ENCODE measurements at regions not wholly inside any gene's neighbourhood (a gene's known extent, or its start where the extent isn't known, plus 50 kb on each side); places are given as distances from the start of the nearest gene placed in this dataset.

DNA sequence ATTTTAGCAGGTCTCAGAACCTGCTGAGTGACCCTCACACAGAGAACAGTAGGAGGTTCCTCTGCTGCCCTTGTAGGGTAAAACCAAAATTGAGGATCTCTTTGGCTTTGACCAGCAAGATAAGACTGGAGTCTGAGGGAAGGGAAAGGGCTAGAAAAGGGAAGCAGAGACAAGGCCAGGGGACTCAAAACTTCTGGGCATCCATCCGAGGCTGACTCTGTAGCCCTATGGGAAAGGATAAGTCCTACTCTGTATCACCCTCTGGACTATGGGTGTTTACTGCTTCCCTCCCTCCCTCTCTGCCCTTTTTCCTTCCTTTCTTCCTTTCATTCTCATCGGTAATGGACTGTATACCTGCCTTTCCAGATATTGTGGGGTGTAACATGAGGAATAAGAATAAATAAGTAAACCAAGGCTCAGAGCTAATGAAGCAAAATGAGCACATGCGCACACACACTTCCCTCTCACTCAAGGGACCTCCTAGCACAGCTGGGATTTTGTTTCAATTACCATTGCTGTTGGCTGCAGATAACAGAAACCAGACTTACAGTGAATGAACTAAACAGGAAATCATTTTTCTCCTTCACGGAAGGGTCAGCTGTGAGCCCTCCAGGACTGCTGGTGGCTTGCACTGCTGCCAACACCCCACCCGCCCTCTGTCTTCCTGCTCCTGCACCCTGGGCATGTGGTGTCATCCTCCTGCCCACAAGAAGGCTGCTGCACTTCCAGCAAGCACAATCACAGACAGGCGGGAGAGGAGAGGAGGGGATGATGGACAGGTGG is 404.4 kb upstream of the CCDC196 start:
- no peaks in the 10 kb centered on the region for H3K4me1 Mint-ChIP-seq (ENCODE audit: low read depth)
- no peak for DNase-seq (ENCODE audit: low spot score)

DNA sequence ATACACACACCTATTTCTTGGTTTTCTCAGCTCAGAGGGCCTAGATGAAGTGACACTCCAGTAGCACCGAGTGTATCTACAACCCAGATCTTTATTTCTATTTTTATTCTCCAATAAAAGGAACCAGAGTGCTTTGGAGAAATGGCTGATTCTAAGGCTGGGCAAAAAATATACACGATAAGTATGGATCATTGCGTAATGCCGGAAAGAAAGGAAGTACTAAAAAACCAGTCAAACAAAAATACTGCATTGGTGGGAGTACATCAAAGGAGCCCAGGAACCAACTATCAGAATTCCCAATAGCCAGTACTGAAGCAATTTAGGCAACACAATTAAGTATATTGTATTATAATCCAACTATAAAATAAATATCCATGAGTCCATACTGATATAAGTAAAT is 400.9 kb upstream of the CCDC196 start:
- no peak for DNase-seq (ENCODE audit: low spot score)
- Mint-ChIP-seq H3K9me3 (no peaks in the 10 kb centered on the region), H3K36me3 (ENCODE audit: low read depth) (no peaks in the 10 kb centered on the region), H3K27ac (no peak overlapping the region), H3K27me3 (ENCODE audit: low read depth) (peaks cover 21% of the 10 kb centered on the region), H3K4me3 (no peak overlapping the region), H3K4me1 (ENCODE audit: low read depth) (no peaks in the 10 kb centered on the region)

More for the DNA sequence above, 404.4 kb upstream of the CCDC196 start:
- Mint-ChIP-seq H3K9me3 (no peaks in the 10 kb centered on the region), H3K36me3 (ENCODE audit: low read depth) (no peaks in the 10 kb centered on the region), H3K27me3 (ENCODE audit: low read depth) (peaks cover 27% of the 10 kb centered on the region), H3K4me3 (no peak overlapping the region), H3K27ac (no peak overlapping the region)

DNA sequence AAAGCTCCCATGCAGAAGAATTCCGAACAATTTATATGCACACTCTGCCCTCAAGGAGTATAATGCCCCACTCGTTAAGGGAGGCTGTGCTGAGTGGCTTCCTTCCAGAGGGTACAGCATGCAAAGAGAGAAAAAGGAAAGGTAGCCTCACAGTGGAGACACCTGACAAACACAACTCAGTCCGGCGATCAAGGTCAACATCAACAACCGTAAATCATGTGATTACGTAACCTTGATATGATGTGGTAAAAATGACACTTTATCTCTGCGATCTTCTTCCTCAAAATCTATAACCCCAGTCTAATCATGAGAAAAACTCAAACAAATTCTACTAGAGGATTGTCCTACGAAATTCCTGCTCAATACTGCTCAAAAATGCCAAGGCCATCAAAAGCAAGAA is 400.5 kb upstream of the CCDC196 start:
- H3K9me3 Mint-ChIP-seq: no peaks in the 10 kb centered on the region
- H3K36me3 Mint-ChIP-seq (ENCODE audit: low read depth): no peaks in the 10 kb centered on the region
- H3K27me3 Mint-ChIP-seq (ENCODE audit: low read depth): peaks cover 17% of the 10 kb centered on the region
- DNase-seq (ENCODE audit: low spot score): no peak
- H3K4me3 Mint-ChIP-seq: no peak overlapping the region
- no peaks in the 10 kb centered on the region for H3K4me1 Mint-ChIP-seq (ENCODE audit: low read depth)
- no peak overlapping the region for H3K27ac Mint-ChIP-seq

DNA sequence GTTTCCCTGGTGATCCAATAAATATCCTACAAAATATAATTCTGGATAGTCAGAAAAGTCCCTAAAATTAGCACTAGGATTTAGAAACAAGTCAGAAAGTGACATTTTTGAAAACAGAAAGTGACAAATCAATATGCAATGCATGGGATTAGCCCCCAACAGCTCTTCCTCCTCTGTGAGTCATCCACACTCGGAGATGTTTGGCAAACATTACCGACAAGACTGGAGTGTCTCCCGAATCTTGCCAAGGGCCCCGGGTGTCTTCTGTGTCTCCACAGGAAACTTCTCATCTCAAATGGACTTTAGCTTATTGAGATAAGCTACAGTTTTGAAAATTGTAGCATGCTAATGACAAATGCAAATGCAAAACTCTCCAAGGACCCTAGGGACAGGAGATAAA is 398.9 kb upstream of the CCDC196 start:
- Mint-ChIP-seq H3K27ac (no peak overlapping the region), H3K36me3 (ENCODE audit: low read depth) (no peaks in the 10 kb centered on the region), H3K27me3 (ENCODE audit: low read depth) (peaks cover 24% of the 10 kb centered on the region), H3K9me3 (no peaks in the 10 kb centered on the region), H3K4me3 (no peak overlapping the region), H3K4me1 (ENCODE audit: low read depth) (no peaks in the 10 kb centered on the region)
- no peak for DNase-seq (ENCODE audit: low spot score)

DNA sequence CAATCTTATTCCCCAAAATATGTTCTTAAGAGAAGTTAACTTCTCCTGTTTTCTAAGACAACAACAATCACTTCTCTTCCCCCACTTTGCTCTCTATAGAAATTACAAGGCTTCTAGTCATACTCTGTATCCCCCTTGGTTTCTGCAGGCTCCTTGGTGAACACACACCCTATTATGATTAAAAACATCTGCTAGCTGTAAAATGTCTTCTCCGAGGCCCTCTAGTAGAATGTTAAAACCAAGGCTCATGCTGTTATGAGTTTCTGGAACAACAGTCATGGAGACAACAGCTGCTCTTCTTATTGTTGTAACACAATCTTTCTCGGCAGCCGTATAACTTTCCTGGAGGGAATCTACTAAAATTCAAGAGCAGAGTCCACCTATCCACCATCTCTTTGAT is 397.5 kb upstream of the CCDC196 start:
- no peak for DNase-seq (ENCODE audit: low spot score)
- Mint-ChIP-seq H3K4me3 (no peak overlapping the region), H3K4me1 (ENCODE audit: low read depth) (no peaks in the 10 kb centered on the region), H3K36me3 (ENCODE audit: low read depth) (no peaks in the 10 kb centered on the region), H3K27ac (no peak overlapping the region), H3K9me3 (no peaks in the 10 kb centered on the region), H3K27me3 (ENCODE audit: low read depth) (peaks cover 20% of the 10 kb centered on the region)

DNA sequence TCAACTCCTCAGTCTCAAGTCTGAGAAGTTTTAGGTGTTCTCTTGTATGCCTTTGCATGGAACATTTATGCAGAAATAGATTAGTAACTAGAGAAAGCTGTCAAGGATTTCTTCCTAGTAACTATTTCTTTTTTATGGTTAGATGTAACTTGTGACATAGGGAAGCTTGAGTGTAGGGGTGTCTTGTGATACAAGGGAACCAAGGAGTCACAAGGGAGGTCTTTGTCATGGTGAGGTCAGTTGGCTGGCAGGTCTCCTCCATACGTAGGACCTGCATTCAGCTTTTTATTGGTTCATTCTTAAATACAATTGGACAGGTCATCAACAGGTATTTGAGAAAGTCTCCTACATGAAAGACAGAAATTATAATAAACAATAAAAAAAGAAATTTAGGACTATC is 394.0 kb upstream of the CCDC196 start:
- Mint-ChIP-seq H3K4me3 (no peak overlapping the region), H3K9me3 (no peaks in the 10 kb centered on the region), H3K36me3 (ENCODE audit: low read depth) (no peaks in the 10 kb centered on the region), H3K27ac (no peak overlapping the region), H3K27me3 (ENCODE audit: low read depth) (peaks cover 31% of the 10 kb centered on the region), H3K4me1 (ENCODE audit: low read depth) (no peaks in the 10 kb centered on the region)
- no peak for DNase-seq (ENCODE audit: low spot score)

DNA sequence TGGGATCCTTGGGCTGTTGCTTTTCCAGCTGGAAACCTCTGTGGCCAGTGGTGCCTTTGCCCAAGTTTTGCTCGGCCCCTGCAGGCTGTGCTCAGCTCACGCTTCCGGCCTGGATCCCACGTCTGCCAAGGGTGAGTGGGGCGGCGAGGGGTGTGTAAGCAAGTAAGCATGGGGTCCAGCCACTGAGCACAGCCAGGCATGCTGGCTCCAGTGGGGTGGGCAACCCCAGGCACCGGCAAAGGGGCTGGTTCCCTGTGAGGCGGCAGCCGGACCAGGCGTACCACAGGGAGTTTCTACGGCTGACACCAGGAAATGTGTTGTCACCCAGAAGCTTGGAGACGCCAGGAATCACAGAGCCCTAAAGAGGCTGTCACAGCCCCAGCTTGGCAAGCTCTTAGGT is 393.4 kb upstream of the CCDC196 start:
- Mint-ChIP-seq H3K27ac (no peak overlapping the region), H3K36me3 (ENCODE audit: low read depth) (no peaks in the 10 kb centered on the region), H3K4me1 (ENCODE audit: low read depth) (no peaks in the 10 kb centered on the region), H3K9me3 (no peaks in the 10 kb centered on the region), H3K4me3 (no peak overlapping the region), H3K27me3 (ENCODE audit: low read depth) (peaks cover 31% of the 10 kb centered on the region)
- no peak for DNase-seq (ENCODE audit: low spot score)

DNA sequence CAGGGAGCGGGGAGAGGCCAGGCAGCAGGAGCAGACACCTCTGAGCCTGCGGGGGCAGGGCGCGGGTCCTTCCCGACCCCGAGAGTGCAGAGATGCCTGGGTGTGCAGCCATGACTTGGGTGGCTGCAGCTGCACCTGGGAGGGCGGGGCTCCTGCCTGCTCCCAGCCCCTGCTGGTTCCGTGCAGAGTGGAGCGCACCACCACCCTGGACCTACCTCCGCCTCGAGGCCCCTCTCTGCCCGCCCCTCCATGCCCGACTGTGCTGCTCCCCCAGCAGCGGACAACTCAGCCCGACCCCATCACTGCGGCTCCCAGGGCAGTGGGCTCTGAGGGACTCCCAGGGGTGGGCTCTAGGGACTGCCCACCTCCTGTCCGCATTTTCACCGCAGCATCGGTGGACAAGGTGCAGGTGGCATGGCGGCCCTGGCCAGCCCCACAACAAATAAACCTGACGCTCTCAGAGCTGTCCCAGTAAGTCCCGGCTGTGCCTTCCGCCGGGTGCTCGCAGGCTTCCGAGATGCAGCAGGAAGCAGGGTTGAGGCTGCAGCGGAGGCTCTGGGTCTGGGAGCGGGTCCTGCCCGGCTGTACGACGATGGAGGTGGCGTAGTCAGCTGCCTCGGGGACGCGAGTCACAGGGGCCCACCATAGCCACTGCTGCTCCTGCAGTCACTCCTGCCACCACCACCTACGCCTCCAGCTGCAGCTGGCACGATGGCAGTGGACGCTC is 392.0 kb upstream of the CCDC196 start:
- H3K9me3 Mint-ChIP-seq: no peaks in the 10 kb centered on the region
- H3K4me1 Mint-ChIP-seq (ENCODE audit: low read depth): no peaks in the 10 kb centered on the region
- DNase-seq (ENCODE audit: low spot score): no peak
- peaks cover 39% of the 10 kb centered on the region for H3K27me3 Mint-ChIP-seq (ENCODE audit: low read depth)
- H3K4me3 Mint-ChIP-seq: no peak overlapping the region
- no peaks in the 10 kb centered on the region for H3K36me3 Mint-ChIP-seq (ENCODE audit: low read depth)
- H3K27ac Mint-ChIP-seq: no peak overlapping the region

DNA sequence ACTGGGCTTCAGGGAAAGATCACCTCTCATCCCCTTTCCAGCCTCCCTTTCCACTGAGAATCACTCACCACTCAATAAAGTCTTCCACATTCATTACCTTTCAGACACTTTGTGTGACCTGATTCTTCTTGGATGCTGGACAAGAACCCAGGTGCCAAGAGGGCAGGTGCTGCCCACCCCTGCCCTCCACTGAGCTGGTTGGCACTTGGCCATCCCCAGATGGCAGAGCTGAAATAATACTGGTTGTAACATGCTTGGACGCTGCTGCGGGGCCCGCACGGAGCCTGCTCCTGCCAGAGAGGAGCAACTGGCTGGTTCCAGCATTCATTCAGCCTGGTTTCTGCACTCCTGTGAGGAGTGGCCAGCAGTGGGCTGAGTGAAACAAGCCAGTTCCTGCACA is 386.7 kb upstream of the CCDC196 start:
- H3K9me3 Mint-ChIP-seq: no peaks in the 10 kb centered on the region
- H3K36me3 Mint-ChIP-seq (ENCODE audit: low read depth): no peaks in the 10 kb centered on the region
- H3K4me1 Mint-ChIP-seq (ENCODE audit: low read depth): peaks cover 4% of the 10 kb centered on the region
- peaks cover 39% of the 10 kb centered on the region for H3K27me3 Mint-ChIP-seq (ENCODE audit: low read depth)
- no peak overlapping the region for H3K27ac Mint-ChIP-seq
- no peak overlapping the region for H3K4me3 Mint-ChIP-seq
- no peak for DNase-seq (ENCODE audit: low spot score)

DNA sequence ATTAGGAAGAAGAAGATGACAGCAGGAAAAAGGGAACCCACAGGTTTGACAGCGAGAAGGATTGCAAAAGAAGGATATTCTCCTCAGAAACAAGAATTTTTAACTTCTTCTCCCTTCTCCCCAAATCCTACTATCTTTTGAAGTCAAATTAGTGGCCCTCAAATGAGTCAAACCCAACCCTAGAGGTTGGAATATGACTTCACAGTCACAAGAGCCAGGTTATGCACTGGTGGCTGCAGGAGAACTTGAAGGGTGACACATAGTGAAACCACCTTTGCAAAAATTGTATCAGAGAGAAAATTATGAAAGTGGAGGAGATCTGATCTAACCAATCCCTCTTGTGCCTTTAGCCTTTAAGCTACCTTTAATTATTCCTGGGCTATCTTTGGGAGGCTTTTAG is 386.2 kb upstream of the CCDC196 start:
- Mint-ChIP-seq H3K9me3 (no peaks in the 10 kb centered on the region), H3K27ac (no peak overlapping the region), H3K4me1 (ENCODE audit: low read depth) (peaks cover 4% of the 10 kb centered on the region), H3K27me3 (ENCODE audit: low read depth) (peaks cover 39% of the 10 kb centered on the region), H3K36me3 (ENCODE audit: low read depth) (no peaks in the 10 kb centered on the region), H3K4me3 (no peak overlapping the region)
- DNase-seq (ENCODE audit: low spot score): peak; percentile 12

DNA sequence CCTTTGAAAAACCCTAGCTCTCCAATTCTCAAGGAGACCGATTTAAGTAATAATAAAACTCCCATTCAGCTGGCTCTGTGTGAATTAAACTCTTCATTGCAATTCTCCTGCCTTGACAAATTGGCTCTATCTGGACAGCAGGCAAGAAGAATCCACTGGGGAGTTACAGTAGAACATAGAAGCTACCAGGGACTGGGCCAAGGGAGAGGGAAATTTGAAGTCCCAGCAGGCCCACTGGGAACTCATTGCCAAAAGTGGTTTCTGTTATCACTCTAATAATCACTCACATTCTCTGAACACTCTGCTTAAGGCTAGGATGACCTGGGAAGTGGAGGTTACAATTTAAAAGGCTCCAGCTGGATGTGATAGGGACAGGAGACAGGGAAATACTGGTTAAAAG is 384.5 kb upstream of the CCDC196 start:
- DNase-seq (ENCODE audit: low spot score): no peak
- Mint-ChIP-seq H3K4me3 (no peak overlapping the region), H3K4me1 (ENCODE audit: low read depth) (peaks cover 10% of the 10 kb centered on the region), H3K27me3 (ENCODE audit: low read depth) (peaks cover 24% of the 10 kb centered on the region), H3K27ac (no peak overlapping the region), H3K36me3 (ENCODE audit: low read depth) (no peaks in the 10 kb centered on the region), H3K9me3 (no peaks in the 10 kb centered on the region)

DNA sequence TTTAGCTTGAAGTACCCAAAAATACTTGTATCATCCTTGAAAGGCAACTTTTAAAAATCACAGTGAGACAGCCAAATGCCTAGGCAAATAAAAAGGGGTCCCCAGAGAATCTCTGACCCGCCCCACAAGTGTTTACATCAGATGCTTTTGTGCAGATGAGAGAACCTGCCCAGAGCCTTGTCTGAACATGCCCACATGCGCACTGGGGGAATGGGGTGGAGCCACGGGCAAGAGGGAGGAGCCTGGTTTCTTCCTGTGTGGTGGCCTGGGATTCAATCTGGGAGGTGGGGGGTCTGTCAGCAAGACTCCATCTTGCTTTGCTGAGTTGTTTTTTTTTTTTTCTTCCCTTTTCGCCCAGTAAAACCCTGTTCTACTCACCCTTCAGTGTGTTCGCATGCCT is 381.7 kb upstream of the CCDC196 start:
- Mint-ChIP-seq H3K9me3 (no peaks in the 10 kb centered on the region), H3K27me3 (ENCODE audit: low read depth) (peaks cover 14% of the 10 kb centered on the region), H3K4me1 (ENCODE audit: low read depth) (peaks cover 10% of the 10 kb centered on the region), H3K27ac (no peak overlapping the region), H3K36me3 (ENCODE audit: low read depth) (no peaks in the 10 kb centered on the region), H3K4me3 (no peak overlapping the region)
- DNase-seq (ENCODE audit: low spot score): no peak

DNA sequence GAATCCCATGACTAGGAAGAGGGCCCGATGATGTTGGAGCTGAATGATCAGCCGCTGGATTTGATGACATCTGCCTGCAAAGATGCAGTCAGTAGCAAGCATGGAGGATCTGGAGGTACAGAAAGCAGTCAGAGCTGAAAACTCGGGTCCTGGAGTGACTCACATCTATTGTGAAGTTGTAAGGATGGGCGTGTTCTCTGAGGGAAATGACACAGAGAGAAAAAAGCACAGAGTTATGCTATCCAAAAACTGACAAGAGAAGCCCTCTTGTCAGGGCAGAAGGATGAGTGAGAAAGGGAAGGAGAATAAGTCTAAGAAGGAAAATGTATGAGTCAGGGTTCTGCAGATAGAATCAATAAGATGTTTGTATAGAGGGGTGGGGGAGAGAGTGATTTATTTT is 380.4 kb upstream of the CCDC196 start:
- no peak overlapping the region for H3K27ac Mint-ChIP-seq
- H3K27me3 Mint-ChIP-seq (ENCODE audit: low read depth): peaks cover 10% of the 10 kb centered on the region
- H3K36me3 Mint-ChIP-seq (ENCODE audit: low read depth): no peaks in the 10 kb centered on the region
- no peaks in the 10 kb centered on the region for H3K9me3 Mint-ChIP-seq
- H3K4me3 Mint-ChIP-seq: no peak overlapping the region
- no peak for DNase-seq (ENCODE audit: low spot score)
- peaks cover 6% of the 10 kb centered on the region for H3K4me1 Mint-ChIP-seq (ENCODE audit: low read depth)

DNA sequence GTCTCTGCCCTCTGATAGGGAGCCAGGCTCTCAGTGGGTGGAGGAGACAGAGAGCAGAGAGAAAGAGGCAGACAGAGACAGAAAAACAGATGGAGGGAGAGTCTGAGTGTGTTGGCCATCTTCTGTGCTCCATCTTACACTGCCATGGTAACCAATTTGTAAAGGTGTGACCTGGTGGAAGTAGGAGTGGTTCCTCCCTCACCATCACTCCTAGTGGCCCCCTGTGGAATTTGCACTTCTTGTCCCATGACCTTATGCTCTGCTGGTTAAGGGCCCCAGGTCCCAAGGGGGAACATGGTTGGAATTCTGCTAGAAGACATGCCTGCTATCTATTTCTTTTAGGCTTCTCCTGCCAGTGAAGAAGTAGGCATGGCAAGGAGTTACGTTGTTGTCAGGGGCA is 376.7 kb upstream of the CCDC196 start:
- H3K4me1 Mint-ChIP-seq (ENCODE audit: low read depth): peaks cover 6% of the 10 kb centered on the region
- H3K9me3 Mint-ChIP-seq: no peaks in the 10 kb centered on the region
- no peak overlapping the region for H3K4me3 Mint-ChIP-seq
- H3K27me3 Mint-ChIP-seq (ENCODE audit: low read depth): peaks cover 12% of the 10 kb centered on the region
- no peak for DNase-seq (ENCODE audit: low spot score)
- H3K36me3 Mint-ChIP-seq (ENCODE audit: low read depth): no peaks in the 10 kb centered on the region
- no peak overlapping the region for H3K27ac Mint-ChIP-seq
